ENCODE measurements at regions not wholly inside any gene's neighbourhood (a gene's known extent, or its start where the extent isn't known, plus 50 kb on each side); places are given as distances from the start of the nearest gene placed in this dataset.

- Mint-ChIP-seq H3K27me3 (peaks cover 5% of the 10 kb centered on the region), H3K27ac (no peak overlapping the region), H3K36me3 (no peaks in the 10 kb centered on the region), H3K4me1 (no peaks in the 10 kb centered on the region), H3K4me3 (no peak overlapping the region), H3K9me3 (ENCODE audit: low read depth) (no peaks in the 10 kb centered on the region)
- ATAC-seq, result no peak
- CTCF ChIA-PET, result no interaction called here
- DNase-seq, result no peak
Observed at GRCh38 chr2:53437371-53437770, 330.2 kb upstream of the CHAC2 start.

- Mint-ChIP-seq H3K27me3 (peaks cover 5% of the 10 kb centered on the region), H3K36me3 (no peaks in the 10 kb centered on the region), H3K4me1 (no peaks in the 10 kb centered on the region), H3K27ac (no peak overlapping the region), H3K4me3 (no peak overlapping the region), H3K9me3 (ENCODE audit: low read depth) (no peaks in the 10 kb centered on the region)
- CTCF ChIA-PET, result no interaction called here
- ATAC-seq, result no peak
- DNase-seq, result no peak
Observed at GRCh38 chr2:53436882-53437281, 330.7 kb upstream of the CHAC2 start.

- CTCF ChIA-PET, result no interaction called here
- H3K4me3 Mint-ChIP-seq, result no peak overlapping the region
- ATAC-seq (no peak), DNase-seq (no peak)
- no peaks in the 10 kb centered on the region for H3K9me3 Mint-ChIP-seq (ENCODE audit: low read depth)
- H3K4me1 Mint-ChIP-seq, result no peaks in the 10 kb centered on the region
- H3K36me3 Mint-ChIP-seq, result no peaks in the 10 kb centered on the region
- H3K27me3 Mint-ChIP-seq, result peaks cover 5% of the 10 kb centered on the region
- H3K27ac Mint-ChIP-seq, result no peak overlapping the region
Observed at GRCh38 chr2:53435610-53436009, 332.0 kb upstream of the CHAC2 start.

- DNase-seq, result no peak
- H3K36me3 Mint-ChIP-seq, result no peaks in the 10 kb centered on the region
- H3K4me1 Mint-ChIP-seq, result no peaks in the 10 kb centered on the region
- no peak for ATAC-seq
- CTCF ChIA-PET, result no interaction called here
- H3K9me3 Mint-ChIP-seq (ENCODE audit: low read depth), result no peaks in the 10 kb centered on the region
- H3K27ac Mint-ChIP-seq, result no peak overlapping the region
- H3K4me3 Mint-ChIP-seq, result no peak overlapping the region
- peaks cover 5% of the 10 kb centered on the region for H3K27me3 Mint-ChIP-seq
Observed at GRCh38 chr2:53434466-53434865, 333.1 kb upstream of the CHAC2 start.

GRCh38 chr2:53432936-53433335 is 334.7 kb upstream of the CHAC2 start:
- no peaks in the 10 kb centered on the region for H3K4me1 Mint-ChIP-seq
- no peaks in the 10 kb centered on the region for H3K9me3 Mint-ChIP-seq (ENCODE audit: low read depth)
- DNase-seq (no peak), ATAC-seq (no peak)
- H3K4me3 Mint-ChIP-seq, result no peak overlapping the region
- H3K27ac Mint-ChIP-seq, result no peak overlapping the region
- CTCF ChIA-PET, result no interaction called here
- peaks cover 5% of the 10 kb centered on the region for H3K27me3 Mint-ChIP-seq
- H3K36me3 Mint-ChIP-seq, result no peaks in the 10 kb centered on the region

GRCh38 chr2:53429901-53430300 is 337.7 kb upstream of the CHAC2 start:
- Mint-ChIP-seq H3K27ac (no peak overlapping the region), H3K27me3 (peaks cover 3% of the 10 kb centered on the region), H3K4me1 (no peaks in the 10 kb centered on the region), H3K4me3 (no peak overlapping the region), H3K36me3 (no peaks in the 10 kb centered on the region), H3K9me3 (ENCODE audit: low read depth) (no peaks in the 10 kb centered on the region)
- ATAC-seq (no peak), DNase-seq (no peak)
- CTCF ChIA-PET, result no interaction called here

GRCh38 chr2:53424902-53425301 is 342.7 kb upstream of the CHAC2 start:
- H3K4me3 Mint-ChIP-seq, result no peak overlapping the region
- no peak for DNase-seq
- no peaks in the 10 kb centered on the region for H3K4me1 Mint-ChIP-seq
- no peak overlapping the region for H3K27ac Mint-ChIP-seq
- no peaks in the 10 kb centered on the region for H3K36me3 Mint-ChIP-seq
- H3K27me3 Mint-ChIP-seq, result peaks cover 4% of the 10 kb centered on the region
- CTCF ChIA-PET, result no interaction called here
- ATAC-seq, result no peak
- no peaks in the 10 kb centered on the region for H3K9me3 Mint-ChIP-seq (ENCODE audit: low read depth)

GRCh38 chr2:53423465-53423864 is 344.1 kb upstream of the CHAC2 start:
- H3K9me3 Mint-ChIP-seq (ENCODE audit: low read depth), result no peaks in the 10 kb centered on the region
- no peak for ATAC-seq
- no peaks in the 10 kb centered on the region for H3K4me1 Mint-ChIP-seq
- no peak for DNase-seq
- H3K27me3 Mint-ChIP-seq, result peaks cover 4% of the 10 kb centered on the region
- no peak overlapping the region for H3K27ac Mint-ChIP-seq
- no peak overlapping the region for H3K4me3 Mint-ChIP-seq
- CTCF ChIA-PET, result interaction anchor here (0.9 kb wide), 1 partner anchor 344 kb away, joined by 3 read pairs; the partner anchor contains the start of gene CHAC2
- H3K36me3 Mint-ChIP-seq, result no peaks in the 10 kb centered on the region

- Mint-ChIP-seq H3K36me3 (no peaks in the 10 kb centered on the region), H3K27ac (no peak overlapping the region), H3K4me1 (no peaks in the 10 kb centered on the region), H3K4me3 (no peak overlapping the region), H3K27me3 (peaks cover 4% of the 10 kb centered on the region), H3K9me3 (ENCODE audit: low read depth) (no peaks in the 10 kb centered on the region)
- no peak for ATAC-seq
- DNase-seq, result no peak
- CTCF ChIA-PET, result interaction anchor here (0.9 kb wide), 1 partner anchor 345 kb away, joined by 3 read pairs; the partner anchor contains the start of gene CHAC2
Observed at GRCh38 chr2:53422979-53423378, 344.6 kb upstream of the CHAC2 start.

- Mint-ChIP-seq H3K36me3 (no peaks in the 10 kb centered on the region), H3K9me3 (ENCODE audit: low read depth) (peaks cover 1% of the 10 kb centered on the region), H3K27ac (no peak overlapping the region), H3K4me1 (no peaks in the 10 kb centered on the region), H3K4me3 (no peak overlapping the region), H3K27me3 (peaks cover 4% of the 10 kb centered on the region)
- CTCF ChIA-PET, result no interaction called here
- ATAC-seq (no peak), DNase-seq (no peak)
Observed at GRCh38 chr2:53417385-53417784, 350.2 kb upstream of the CHAC2 start.

- Mint-ChIP-seq H3K4me1 (no peaks in the 10 kb centered on the region), H3K27ac (no peak overlapping the region), H3K36me3 (no peaks in the 10 kb centered on the region), H3K9me3 (ENCODE audit: low read depth) (peaks cover 3% of the 10 kb centered on the region), H3K4me3 (no peak overlapping the region), H3K27me3 (no peaks in the 10 kb centered on the region)
- CTCF ChIA-PET, result no interaction called here
- DNase-seq (no peak), ATAC-seq (no peak)
Observed at GRCh38 chr2:53407363-53408080, 360.1 kb upstream of the CHAC2 start.

GRCh38 chr2:53403792-53404413 is 363.7 kb upstream of the CHAC2 start:
- no peaks in the 10 kb centered on the region for H3K27me3 Mint-ChIP-seq
- ATAC-seq, result no peak
- no peak overlapping the region for H3K4me3 Mint-ChIP-seq
- H3K27ac Mint-ChIP-seq, result no peak overlapping the region
- DNase-seq, result no peak
- H3K36me3 Mint-ChIP-seq, result no peaks in the 10 kb centered on the region
- CTCF ChIA-PET, result interaction anchor here (0.6 kb wide), 1 partner anchor 25 kb away, joined by 3 read pairs; no protein-coding TSS in a partner anchor
- peaks cover 3% of the 10 kb centered on the region for H3K9me3 Mint-ChIP-seq (ENCODE audit: low read depth)
- no peaks in the 10 kb centered on the region for H3K4me1 Mint-ChIP-seq

GRCh38 chr2:53397085-53397484 is 370.5 kb upstream of the CHAC2 start:
- Mint-ChIP-seq H3K27me3 (no peaks in the 10 kb centered on the region), H3K27ac (no peak overlapping the region), H3K4me3 (no peak overlapping the region), H3K9me3 (ENCODE audit: low read depth) (no peaks in the 10 kb centered on the region), H3K36me3 (no peaks in the 10 kb centered on the region), H3K4me1 (no peaks in the 10 kb centered on the region)
- ATAC-seq, result no peak
- DNase-seq, result no peak
- CTCF ChIA-PET, result no interaction called here

- H3K9me3 Mint-ChIP-seq (ENCODE audit: low read depth), result peaks cover 2% of the 10 kb centered on the region
- CTCF ChIA-PET, result no interaction called here
- H3K36me3 Mint-ChIP-seq, result no peaks in the 10 kb centered on the region
- no peak overlapping the region for H3K27ac Mint-ChIP-seq
- no peaks in the 10 kb centered on the region for H3K27me3 Mint-ChIP-seq
- no peak overlapping the region for H3K4me3 Mint-ChIP-seq
- DNase-seq (no peak), ATAC-seq (no peak)
- no peaks in the 10 kb centered on the region for H3K4me1 Mint-ChIP-seq
Observed at GRCh38 chr2:53381271-53381670, 386.3 kb upstream of the CHAC2 start.
